Panc1 (cell line): ENCODE measurements at regions not wholly inside any gene's neighbourhood (a gene's known extent, or its start where the extent isn't known, plus 50 kb on each side); places are given as distances from the start of the nearest gene placed in this dataset.

Source experiments
- POLR2AphosphoS5 ChIP-seq: IDR thresholded peaks from 2 replicates; pipeline ENCODE4 v1.6.1; 2012; ENCODE audit warnings: mild to moderate bottlenecking, low read depth, low read length, moderate library complexity
- SIN3A ChIP-seq: IDR thresholded peaks from 2 replicates; pipeline ENCODE4 v1.6.1; 2012; ENCODE audit warnings: low read depth, mild to moderate bottlenecking, low read length, moderate library complexity, borderline replicate concordance; ENCODE audit not compliant: insufficient read depth
- TCF7L2 ChIP-seq: IDR thresholded peaks from 2 replicates; pipeline ENCODE4 v1.6.1; 2011; ENCODE audit warnings: mild to moderate bottlenecking, low read depth, low read length, inconsistent platforms
- TF ChIP-seq, protein P1 (sequence below): fragments of 450-650 bp; IDR thresholded peaks from 2 replicates; pipeline ENCODE4 v1.5.1; 2017; ENCODE audit warnings: mild to moderate bottlenecking
- TF ChIP-seq, protein P2 (sequence below), 2 experiments: IDR thresholded peaks; 2 replicates each; pipeline ENCODE4 v1.6.1; 2011 to 2012; ENCODE audit warnings: low read depth in 2 of 2, control low read depth in 1 of 2, low read length in 1 of 2, mild to moderate bottlenecking in 1 of 2, moderate library complexity in 1 of 2; ENCODE audit not compliant: insufficient read depth in 1 of 2

DNA sequence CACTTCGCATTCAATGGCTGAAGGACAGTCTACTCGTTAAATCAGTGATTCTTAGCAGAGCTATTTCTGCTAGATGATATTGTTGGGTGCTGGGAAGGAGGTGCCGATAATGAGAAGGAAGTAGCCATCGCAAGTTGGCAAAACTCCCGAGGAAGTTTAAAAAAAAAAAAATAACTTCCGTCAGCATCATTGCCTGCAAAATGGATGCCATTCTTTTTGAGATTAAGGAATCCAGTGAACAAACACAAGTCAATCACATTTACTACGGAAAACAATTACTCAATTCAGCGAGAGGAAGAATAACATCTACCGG lies 74.4 kb upstream of the SFMBT2 start:
- TF ChIP-seq, protein P1, sequence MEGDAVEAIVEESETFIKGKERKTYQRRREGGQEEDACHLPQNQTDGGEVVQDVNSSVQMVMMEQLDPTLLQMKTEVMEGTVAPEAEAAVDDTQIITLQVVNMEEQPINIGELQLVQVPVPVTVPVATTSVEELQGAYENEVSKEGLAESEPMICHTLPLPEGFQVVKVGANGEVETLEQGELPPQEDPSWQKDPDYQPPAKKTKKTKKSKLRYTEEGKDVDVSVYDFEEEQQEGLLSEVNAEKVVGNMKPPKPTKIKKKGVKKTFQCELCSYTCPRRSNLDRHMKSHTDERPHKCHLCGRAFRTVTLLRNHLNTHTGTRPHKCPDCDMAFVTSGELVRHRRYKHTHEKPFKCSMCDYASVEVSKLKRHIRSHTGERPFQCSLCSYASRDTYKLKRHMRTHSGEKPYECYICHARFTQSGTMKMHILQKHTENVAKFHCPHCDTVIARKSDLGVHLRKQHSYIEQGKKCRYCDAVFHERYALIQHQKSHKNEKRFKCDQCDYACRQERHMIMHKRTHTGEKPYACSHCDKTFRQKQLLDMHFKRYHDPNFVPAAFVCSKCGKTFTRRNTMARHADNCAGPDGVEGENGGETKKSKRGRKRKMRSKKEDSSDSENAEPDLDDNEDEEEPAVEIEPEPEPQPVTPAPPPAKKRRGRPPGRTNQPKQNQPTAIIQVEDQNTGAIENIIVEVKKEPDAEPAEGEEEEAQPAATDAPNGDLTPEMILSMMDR = no peak
- TF ChIP-seq TCF7L2 (no peak), POLR2AphosphoS5 (no peak), SIN3A (no peak)
- TF ChIP-seq, protein P2, sequence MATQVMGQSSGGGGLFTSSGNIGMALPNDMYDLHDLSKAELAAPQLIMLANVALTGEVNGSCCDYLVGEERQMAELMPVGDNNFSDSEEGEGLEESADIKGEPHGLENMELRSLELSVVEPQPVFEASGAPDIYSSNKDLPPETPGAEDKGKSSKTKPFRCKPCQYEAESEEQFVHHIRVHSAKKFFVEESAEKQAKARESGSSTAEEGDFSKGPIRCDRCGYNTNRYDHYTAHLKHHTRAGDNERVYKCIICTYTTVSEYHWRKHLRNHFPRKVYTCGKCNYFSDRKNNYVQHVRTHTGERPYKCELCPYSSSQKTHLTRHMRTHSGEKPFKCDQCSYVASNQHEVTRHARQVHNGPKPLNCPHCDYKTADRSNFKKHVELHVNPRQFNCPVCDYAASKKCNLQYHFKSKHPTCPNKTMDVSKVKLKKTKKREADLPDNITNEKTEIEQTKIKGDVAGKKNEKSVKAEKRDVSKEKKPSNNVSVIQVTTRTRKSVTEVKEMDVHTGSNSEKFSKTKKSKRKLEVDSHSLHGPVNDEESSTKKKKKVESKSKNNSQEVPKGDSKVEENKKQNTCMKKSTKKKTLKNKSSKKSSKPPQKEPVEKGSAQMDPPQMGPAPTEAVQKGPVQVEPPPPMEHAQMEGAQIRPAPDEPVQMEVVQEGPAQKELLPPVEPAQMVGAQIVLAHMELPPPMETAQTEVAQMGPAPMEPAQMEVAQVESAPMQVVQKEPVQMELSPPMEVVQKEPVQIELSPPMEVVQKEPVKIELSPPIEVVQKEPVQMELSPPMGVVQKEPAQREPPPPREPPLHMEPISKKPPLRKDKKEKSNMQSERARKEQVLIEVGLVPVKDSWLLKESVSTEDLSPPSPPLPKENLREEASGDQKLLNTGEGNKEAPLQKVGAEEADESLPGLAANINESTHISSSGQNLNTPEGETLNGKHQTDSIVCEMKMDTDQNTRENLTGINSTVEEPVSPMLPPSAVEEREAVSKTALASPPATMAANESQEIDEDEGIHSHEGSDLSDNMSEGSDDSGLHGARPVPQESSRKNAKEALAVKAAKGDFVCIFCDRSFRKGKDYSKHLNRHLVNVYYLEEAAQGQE (IDR thresholded peaks at IDR 0.05; ENCODE audit: insufficient read depth in 1 of 2, low read depth in 2 of 2, low read length in 1 of 2) = no peak
